SK-N-DZ (cell line): ENCODE measurements at regions not wholly inside any gene's neighbourhood (a gene's known extent, or its start where the extent isn't known, plus 50 kb on each side); places are given as distances from the start of the nearest gene placed in this dataset.

ENCODE experiments used
- DNase-seq: peaks from one replicate; pipeline ENCODE4 v3.0.0-alpha.2; 2015; ENCODE audit warnings: low spot score

- DNase-seq, result no peak
Observed at GRCh38 chr6:149267513-149268043, 49.9 kb upstream of the TAB2 start.
